ENCODE measurements at regions not wholly inside any gene's neighbourhood (a gene's known extent, or its start where the extent isn't known, plus 50 kb on each side); places are given as distances from the start of the nearest gene placed in this dataset.

DNA sequence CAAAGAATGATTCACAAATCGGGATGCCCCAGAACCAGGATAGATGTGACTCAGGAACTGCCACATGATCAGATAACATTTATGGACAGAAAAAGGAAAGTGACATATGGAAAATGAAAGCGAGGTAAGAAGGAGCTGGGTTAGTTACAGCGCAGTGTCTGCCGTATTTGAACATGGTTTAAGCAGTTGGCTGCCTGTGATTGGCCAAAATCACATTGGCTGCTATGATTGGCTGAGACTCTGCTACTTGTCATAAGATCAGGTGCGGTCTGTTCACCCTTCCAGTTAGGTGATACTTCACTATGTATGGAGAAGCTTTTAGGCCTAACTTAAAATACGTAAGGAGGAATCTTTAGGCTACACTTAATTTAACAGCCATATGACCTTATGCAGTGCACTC, 322.7 kb upstream of the HAND2 start:
- H2BK15ac ChIP-seq (ENCODE audit: low read length), result no peak overlapping the region
- H2BK20ac ChIP-seq (ENCODE audit: low read length), result no peak overlapping the region

More for the DNA sequence above, 322.7 kb upstream of the HAND2 start:
- H3K56ac ChIP-seq (replicated peaks; ENCODE audit: insufficient read length, low read depth, low read length), result no peak overlapping the region
- no peaks in the 10 kb centered on the region for H3K36me3 ChIP-seq (ENCODE audit: control insufficient read depth in 2 of 4, insufficient read depth in 4 of 4, low read length in 3 of 4)
- no peak overlapping the region for H4K8ac ChIP-seq (ENCODE audit: extremely low read depth, insufficient read depth, low read length)
- no peak overlapping the region for H3K4ac ChIP-seq (replicated peaks; ENCODE audit: insufficient read length, low read depth, low read length)
- H4K20me1 ChIP-seq (replicated peaks in 1 of 2; ENCODE audit: control insufficient read depth in 1 of 2, insufficient read depth in 2 of 2, low read length in 2 of 2), result no peaks in the 10 kb centered on the region
- TF ChIP-seq ZNF274 (IDR thresholded peaks at IDR 0.05; ENCODE audit: borderline replicate concordance, extremely low read depth, low read length) (no peak), HDAC2 (IDR thresholded peaks at IDR 0.05; ENCODE audit: borderline replicate concordance in 1 of 2, low read depth in 2 of 2, low read length in 2 of 2) (no peak), RXRA (IDR thresholded peaks at IDR 0.05; ENCODE audit: insufficient read depth, low read depth, low read length) (no peak), TCF12 (IDR thresholded peaks at IDR 0.05; ENCODE audit: low read depth, low read length) (no peak), POLR2AphosphoS5 (IDR thresholded peaks at IDR 0.05; ENCODE audit: low read depth, low read length) (no peak), SUZ12 (IDR thresholded peaks at IDR 0.05; ENCODE audit: low read length) (no peak)
- no peaks in the 10 kb centered on the region for H3K23me2 ChIP-seq (ENCODE audit: low read depth, low read length)
- FAIRE-seq (no peak), DNase-seq (ENCODE audit: low read depth in 1 of 2, low spot score in 2 of 2) (no peak)
- H3K23ac ChIP-seq (ENCODE audit: insufficient read length), result no peak overlapping the region
- no peak overlapping the region for H3K9ac ChIP-seq (replicated peaks in 1 of 4; ENCODE audit: extremely low read depth in 1 of 4, low read depth in 3 of 4, low read length in 3 of 4)
- H3K27ac ChIP-seq (ENCODE audit: low read depth, low read length), result no peak overlapping the region
- no peak overlapping the region for H3K4me2 ChIP-seq (ENCODE audit: insufficient read depth in 1 of 2, low read depth in 2 of 2, low read length in 2 of 2)
- 97% methylated on average over 6 of the region's 6 CpGs; no CpG with 5 or more reads in 1 of the 2 experiments for WGBS, 2 experiments (ENCODE audit: extremely low coverage in 1 of 2, insufficient coverage in 1 of 2, insufficient read length in 1 of 2, insufficient replicate concordance in 2 of 2, low coverage in 1 of 2, low lambda C conversion rate in 2 of 2, missing lambda C conversion rate in 1 of 2)
- H3K27me3 ChIP-seq (replicated peaks in 1 of 4; ENCODE audit: control insufficient read depth in 3 of 4, extremely low read depth in 1 of 4, insufficient read depth in 3 of 4, low read length in 3 of 4), result no peaks in the 10 kb centered on the region
- H3K9me3 ChIP-seq (ENCODE audit: insufficient read depth in 2 of 2, low read depth in 1 of 2, low read length in 1 of 2), result no peaks in the 10 kb centered on the region
- H2AK5ac ChIP-seq (ENCODE audit: low read depth, low read length), result no peak overlapping the region
- no peak overlapping the region for H2BK12ac ChIP-seq (ENCODE audit: low read depth, low read length)
- no peak overlapping the region for H4K5ac ChIP-seq (ENCODE audit: insufficient read length, low read depth, low read length)
- ChIA-PET POLR2A (ENCODE audit: partially characterized antibody) (no interaction called here), CTCF (ENCODE audit: partially characterized antibody) (interaction anchor here (0.7 to 2.5 kb wide), 4 partner anchors 15 to 137 kb away, joined by 3 to 7 read pairs (median 4); no protein-coding TSS in a partner anchor)
- no peak overlapping the region for H2BK5ac ChIP-seq (ENCODE audit: low read depth, low read length)
- H3K18ac ChIP-seq (ENCODE audit: extremely low read depth, low read length), result no peak overlapping the region
- no peak overlapping the region for H3K4me3 ChIP-seq (ENCODE audit: extremely low read depth in 1 of 4, insufficient read depth in 2 of 4, low read depth in 3 of 4, low read length in 4 of 4)
- H3K79me1 ChIP-seq (ENCODE audit: low read depth, low read length), result no peaks in the 10 kb centered on the region
- H3K79me2 ChIP-seq (ENCODE audit: control insufficient read depth in 1 of 2, insufficient read depth in 2 of 2, low read length in 2 of 2), result no peaks in the 10 kb centered on the region
- no peaks in the 10 kb centered on the region for H3K4me1 ChIP-seq (replicated peaks in 1 of 4; ENCODE audit: control insufficient read depth in 3 of 4, insufficient read depth in 4 of 4, low read length in 3 of 4)
- H2AFZ ChIP-seq (ENCODE audit: low read length), result 0 out of 2 replicates have a peak overlapping the region, but pooled peaks have one; percentile 29
- H2BK120ac ChIP-seq (replicated peaks; ENCODE audit: low read depth, low read length), result no peak overlapping the region
- no peak overlapping the region for H3K14ac ChIP-seq (ENCODE audit: insufficient read length)
- no peak overlapping the region for H4K91ac ChIP-seq (replicated peaks; ENCODE audit: insufficient read length, low read length)
